Hypothalamus (tissue), 51 donors: ENCODE measurements at regions not wholly inside any gene's neighbourhood (a gene's known extent, or its start where the extent isn't known, plus 50 kb on each side); places are given as distances from the start of the nearest gene placed in this dataset.
"Not testable (repeated sequence)": the region's sequence is repeated elsewhere in the genome, so short reads cannot be mapped to it uniquely, and the experiment has no call there.

Experiments
- DNase-seq, 51 donors: peaks; one replicate each; lab custom pipeline; 2025; lab: John Stamatoyannopoulos, UW

DNA sequence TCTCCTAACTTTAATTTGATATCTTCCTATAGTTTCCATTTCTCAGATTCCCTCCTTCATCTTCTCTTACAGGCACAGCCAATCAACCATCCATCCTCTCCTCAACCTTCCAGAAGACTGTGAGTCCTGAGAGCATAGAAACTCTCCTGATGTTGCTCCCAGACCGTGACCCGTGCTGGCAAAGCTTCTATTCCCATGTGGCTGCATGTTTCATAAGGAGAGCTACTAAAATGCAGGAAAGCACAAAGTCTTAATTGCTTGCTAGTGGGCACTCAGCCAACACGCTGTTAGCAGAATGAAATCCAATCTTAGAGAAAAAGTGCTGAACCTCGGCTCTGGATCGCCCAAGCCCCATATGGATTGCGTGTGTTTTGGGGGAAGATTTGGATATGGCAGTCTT, 1244.7 kb upstream of the ZEB2 start:
- no peak for DNase-seq

DNA sequence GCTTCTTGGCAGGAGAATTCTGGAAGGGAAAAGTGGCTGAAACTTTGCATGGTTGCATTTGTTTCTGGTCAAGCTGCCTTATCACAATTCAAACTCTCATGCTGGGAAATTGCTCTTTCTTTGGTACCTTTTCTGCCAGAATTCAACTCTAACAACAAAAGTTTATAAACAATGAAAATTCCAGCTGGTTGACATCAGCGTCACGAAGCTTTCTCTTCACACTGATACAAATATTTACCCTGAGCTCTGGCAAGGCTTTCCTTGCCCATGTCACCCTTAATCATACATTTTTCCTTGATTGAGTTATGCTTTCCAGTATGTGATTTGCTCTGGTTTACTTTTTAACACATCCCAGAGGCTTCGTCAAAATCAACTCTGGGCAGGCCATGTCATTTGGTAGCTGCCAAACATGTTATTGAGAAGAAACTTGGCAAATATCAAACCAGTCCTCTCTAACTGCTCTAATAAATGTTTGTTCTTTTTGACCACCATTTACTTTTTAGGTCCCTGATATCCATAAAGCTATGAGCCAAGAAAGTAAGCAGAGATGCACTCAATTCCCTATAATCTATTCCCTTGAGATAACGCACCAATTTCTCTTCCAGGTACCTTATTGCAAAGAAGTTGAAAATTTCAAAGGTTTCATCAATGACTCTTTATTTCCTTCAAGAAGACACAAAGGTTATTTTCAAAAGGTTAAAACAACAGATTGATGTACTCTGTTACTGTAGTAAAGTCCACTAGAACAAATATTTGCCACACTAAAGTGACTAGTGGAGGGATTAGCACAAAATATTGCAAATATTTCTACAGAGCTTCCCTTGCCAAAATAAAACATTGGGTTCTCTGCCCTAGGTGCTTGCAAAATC, 1241.1 kb upstream of the ZEB2 start:
- no peak for DNase-seq

DNA sequence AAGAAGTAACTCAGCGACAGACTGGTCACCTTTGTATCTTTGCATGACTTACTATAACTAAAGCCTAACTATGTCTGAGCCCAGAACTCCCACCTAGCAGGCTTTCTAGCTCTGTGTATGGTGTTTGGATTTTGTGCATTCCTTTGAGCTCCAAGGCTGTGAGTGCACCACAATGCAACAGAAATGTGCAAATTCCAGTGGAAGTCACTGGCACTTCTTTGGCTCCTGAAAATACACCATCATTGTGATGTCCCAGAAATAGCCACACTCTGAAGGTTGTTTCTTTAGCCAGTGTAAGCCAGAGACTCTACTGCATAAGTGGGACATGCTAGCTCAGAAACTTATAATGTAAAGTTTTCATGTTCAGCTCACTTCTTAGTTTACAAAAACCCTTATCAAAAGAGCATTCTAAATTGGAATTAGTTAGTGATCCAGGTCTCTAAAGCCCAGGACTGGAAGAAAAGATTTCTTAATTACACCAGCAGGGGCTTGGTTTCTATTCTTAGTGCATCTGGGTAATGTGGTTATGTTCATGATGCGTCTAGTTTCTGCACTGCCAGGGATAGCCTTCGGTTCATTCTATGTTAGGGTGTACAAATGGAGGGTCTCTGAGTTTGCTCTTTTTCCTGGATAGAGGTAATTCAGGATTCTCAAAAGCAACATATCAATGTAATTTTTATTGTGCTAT, 1239.5 kb upstream of the ZEB2 start:
- DNase-seq = no peak

- no peak for DNase-seq
Measured at GRCh38 chr2:145757503-145758246, 1237.8 kb upstream of the ZEB2 start.

DNA sequence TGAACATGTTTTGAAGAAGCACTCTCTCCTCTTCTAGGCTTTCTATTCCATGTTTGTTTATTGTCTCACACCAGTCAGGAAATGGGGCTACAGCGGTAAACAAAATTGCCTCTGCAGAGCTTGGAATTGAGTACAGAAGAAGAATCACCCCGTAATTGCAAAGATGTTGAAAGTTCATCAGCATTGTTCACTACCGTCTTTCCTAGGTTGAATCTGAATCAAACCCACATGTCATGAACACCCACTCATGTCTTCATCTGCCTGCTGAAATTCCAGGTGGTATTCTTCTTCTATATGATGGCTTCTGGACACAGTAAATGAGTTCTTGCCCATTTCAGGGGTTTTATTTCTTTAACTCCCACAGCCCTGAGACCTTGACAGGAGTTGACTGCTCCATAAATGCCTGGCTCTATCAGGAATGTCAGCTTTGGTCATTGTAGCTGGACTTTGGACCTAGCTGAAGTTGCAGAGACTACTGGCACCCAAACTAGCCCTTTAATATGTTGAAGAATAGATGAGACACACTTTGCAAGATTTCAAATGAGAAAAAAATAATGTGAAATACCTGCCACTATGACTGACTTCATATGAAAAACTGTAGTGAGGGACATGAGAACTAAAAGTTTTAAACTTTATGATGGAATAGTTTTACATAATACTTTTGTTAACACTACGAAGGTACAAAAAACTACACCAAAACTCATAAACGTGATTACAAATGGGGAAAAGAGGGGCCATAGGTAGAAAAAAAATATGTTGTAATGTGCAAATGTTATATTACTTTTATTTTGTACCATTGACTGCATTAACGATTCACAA, 1235.3 kb upstream of the ZEB2 start:
- no peak for DNase-seq

- DNase-seq = no peak
Measured at GRCh38 chr2:145753966-145754365, 1234.0 kb upstream of the ZEB2 start.

GRCh38 chr2:145753041-145753608, 1233.2 kb upstream of the ZEB2 start:
- DNase-seq = peak in 1 of 51 donors; percentile 47

GRCh38 chr2:145752091-145752806, 1232.3 kb upstream of the ZEB2 start:
- DNase-seq = peak in 5 of 51 donors; percentile 16 to 75 (median 26)

GRCh38 chr2:145751629-145752028, 1231.7 kb upstream of the ZEB2 start:
- peak in 5 of 51 donors; percentile 3 to 33 (median 24) for DNase-seq

DNA sequence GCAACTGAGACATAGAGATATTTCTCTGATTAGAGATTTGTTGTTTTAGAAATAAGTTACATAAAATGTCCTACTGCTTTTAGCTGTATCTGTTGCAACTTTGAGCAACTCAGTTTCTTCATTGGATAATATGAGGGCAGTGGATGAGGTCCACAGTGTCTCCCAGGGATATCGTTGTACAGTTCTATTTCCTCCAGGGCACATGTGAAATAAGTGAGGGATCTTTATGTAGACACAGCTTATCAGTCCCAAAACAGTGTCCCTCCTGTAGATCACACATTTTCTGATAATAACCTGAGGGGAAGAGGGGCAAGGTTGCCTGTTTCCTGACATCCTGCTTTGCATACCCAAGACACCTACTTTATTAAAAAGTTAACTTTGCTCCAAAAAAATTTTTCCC, 1231.2 kb upstream of the ZEB2 start:
- DNase-seq = no peak

- no peak for DNase-seq
Measured at GRCh38 chr2:145750612-145751011, 1230.7 kb upstream of the ZEB2 start.

- no peak for DNase-seq
Measured at GRCh38 chr2:145750144-145750543, 1230.2 kb upstream of the ZEB2 start.

DNA sequence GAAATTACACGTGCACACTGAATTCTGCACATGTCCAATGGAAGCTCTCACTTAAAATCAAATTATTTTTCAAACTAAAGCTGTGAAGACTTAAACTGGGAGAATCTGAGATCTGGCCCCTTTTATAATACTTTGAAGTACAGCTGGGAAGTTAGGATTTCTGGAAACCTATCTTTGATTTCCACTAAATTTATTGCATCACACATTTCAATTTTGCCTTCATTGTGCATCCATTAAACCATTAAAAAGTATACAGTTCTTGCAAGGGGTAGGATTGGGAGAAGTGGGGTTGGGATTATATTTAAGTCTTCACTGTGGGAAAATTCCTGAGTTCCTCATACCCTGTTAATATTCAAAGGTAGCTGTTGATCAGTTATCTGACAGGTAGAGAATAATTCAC, 1229.6 kb upstream of the ZEB2 start:
- DNase-seq = no peak

GRCh38 chr2:145748927-145749326, 1229.0 kb upstream of the ZEB2 start:
- DNase-seq = no peak

DNA sequence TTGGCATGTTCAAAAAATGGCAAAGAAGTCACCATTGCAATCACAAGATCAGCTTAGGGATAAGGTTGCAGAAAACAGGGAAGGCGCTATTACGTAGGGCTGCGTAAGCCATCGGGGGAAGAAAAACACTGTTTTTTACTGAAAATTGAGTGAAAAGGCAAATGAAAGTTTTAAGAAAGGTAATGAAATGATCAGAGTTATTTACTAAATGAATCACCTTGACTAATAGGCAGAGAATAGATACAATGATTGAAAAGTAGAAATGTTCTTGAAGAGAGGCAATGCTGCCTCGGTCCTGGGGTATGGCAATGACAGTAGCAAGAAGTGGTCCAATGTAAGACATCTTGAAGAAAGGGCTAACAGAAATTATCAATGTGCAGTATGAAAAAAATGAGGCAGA, 1227.8 kb upstream of the ZEB2 start:
- DNase-seq = no peak

- not testable (repeated sequence) for DNase-seq
Measured at GRCh38 chr2:145745387-145745721, 1225.4 kb upstream of the ZEB2 start.

DNA sequence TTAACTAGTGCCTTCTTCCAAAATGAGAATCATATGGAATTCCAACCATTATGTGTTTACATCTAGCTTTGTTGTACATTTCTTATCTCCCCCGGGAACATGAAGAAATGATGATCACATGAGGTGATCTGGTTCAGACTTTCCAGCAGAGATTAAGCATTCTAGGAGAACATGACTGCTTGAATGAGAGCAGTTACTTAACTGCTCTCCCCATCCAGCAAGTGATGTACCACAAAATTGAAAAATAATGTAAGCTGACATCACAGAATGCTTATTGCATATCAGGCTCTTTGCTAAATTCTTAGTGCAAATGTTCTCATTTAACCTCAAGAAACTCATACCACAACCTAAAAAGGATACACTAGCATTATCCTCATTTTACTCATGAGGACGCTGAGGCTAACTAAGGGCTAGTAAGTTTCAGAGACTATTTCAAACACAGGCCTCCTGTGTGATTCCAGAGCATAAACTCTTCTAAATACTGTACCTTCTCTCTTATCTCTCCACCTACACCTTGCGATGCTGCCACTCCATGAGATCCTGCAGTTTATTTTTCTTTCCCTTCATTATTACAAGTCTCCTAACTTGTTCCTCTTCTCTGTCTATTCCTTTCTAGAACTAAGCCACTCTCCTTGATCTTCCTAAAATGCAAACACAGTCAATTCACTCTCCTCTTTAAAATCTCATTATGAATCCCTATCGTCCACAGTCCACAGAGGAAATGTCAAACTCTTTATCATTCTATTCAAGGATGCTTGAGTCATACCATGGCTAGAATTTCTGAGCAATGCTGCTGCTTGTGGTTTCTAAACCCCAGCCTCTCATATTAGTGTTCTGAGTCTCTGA, 1224.8 kb upstream of the ZEB2 start:
- no peak for DNase-seq

DNA sequence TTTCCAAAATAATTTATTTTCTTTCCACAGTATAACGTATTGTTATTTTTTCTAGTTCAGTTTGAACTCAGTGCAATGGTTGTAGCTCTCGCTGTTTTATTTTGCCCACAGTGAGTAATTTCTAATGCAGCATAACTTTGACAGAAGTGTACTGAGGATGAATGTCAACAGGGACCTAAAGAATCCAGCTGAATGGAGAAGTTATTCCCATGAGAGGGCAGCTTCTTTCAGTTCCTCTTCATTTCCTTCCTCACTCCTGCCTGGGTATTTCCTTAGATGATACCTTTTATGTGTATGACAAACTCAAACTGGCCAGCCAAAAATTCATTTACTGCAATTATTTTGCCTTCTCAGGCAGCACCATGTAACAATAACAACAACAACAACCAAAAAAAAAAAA, 1223.1 kb upstream of the ZEB2 start:
- no peak for DNase-seq

DNA sequence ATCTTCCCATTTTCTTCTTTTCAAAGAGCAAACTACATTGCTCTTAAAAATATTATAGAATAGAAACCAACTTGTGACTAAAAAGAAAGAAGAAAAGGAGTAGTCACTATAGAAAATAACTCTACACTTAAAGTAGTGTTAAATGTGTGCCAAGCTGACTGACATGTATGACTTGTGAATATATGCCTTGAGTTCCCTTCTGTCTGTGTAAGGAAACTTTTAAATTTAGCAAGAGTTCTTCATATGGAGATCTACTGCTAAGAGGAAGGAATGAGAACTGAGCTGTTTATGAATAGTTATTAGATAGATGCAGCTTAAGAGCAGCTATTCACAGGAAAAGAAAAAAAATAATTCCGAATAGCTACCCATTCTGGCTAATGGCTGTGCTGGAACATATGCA, 1221.7 kb upstream of the ZEB2 start:
- DNase-seq = no peak
